OCI-LY7 (cell line): ENCODE measurements at regions not wholly inside any gene's neighbourhood (a gene's known extent, or its start where the extent isn't known, plus 50 kb on each side); places are given as distances from the start of the nearest gene placed in this dataset.

Experiments
- BruUV-seq: library from RNA; stranded (reverse); fragments of 400-500 nt; replicated peaks from 2 replicates; lab custom pipeline; 2021; lab: Mats Ljungman, UMichigan
- CTCF ChIA-PET: fragments of 300-600 bp; sonication (Branson Sonifier 250); formaldehyde crosslinking; loops from one replicate; lab custom pipeline; 2022; ENCODE audit warnings: antibody characterized with exemption; ENCODE audit not compliant: unreplicated experiment; lab: Charles Lee
- POLR2A ChIA-PET: fragments of 300-600 bp; sonication (Branson Sonifier 250); formaldehyde crosslinking; loops from one replicate; lab custom pipeline; 2022; ENCODE audit warnings: antibody characterized with exemption; lab: Charles Lee
- DNase-seq: peaks from one replicate; pipeline ENCODE4 v3.0.0-alpha.2; 2015; ENCODE audit warnings: low spot score
- H2AFZ ChIP-seq: fragments of 200-600 bp; sonication (generic), shearing (Covaris generic); 2 replicates; pipeline ENCODE4 v1.6.1; 2014; ENCODE audit warnings: mild to moderate bottlenecking, antibody characterized with exemption, low read length, moderate library complexity
- H3K27ac ChIP-seq: fragments of 200-600 bp; sonication (generic); 2 replicates; pipeline ENCODE4 v1.5.1; 2014; ENCODE audit warnings: mixed run types, low read depth, mild to moderate bottlenecking, moderate library complexity, low read length, inconsistent platforms; ENCODE audit not compliant: poor library complexity, severe bottlenecking
- H3K36me3 ChIP-seq: fragments of 200-600 bp; sonication (generic); 2 replicates; pipeline ENCODE4 v1.6.1; 2014; ENCODE audit warnings: mild to moderate bottlenecking, antibody characterized with exemption, low read length, moderate library complexity, mixed read lengths; ENCODE audit not compliant: insufficient read depth
- H3K4me1 ChIP-seq: fragments of 200-600 bp; sonication (generic); 2 replicates; pipeline ENCODE4 v1.5.1; 2014; ENCODE audit warnings: mild to moderate bottlenecking, low read length; ENCODE audit not compliant: insufficient read depth, poor library complexity, severe bottlenecking
- H3K4me2 ChIP-seq: fragments of 200-600 bp; sonication (generic); 2 replicates; pipeline ENCODE4 v1.6.1; 2014; ENCODE audit warnings: mild to moderate bottlenecking, low read length
- H3K4me3 ChIP-seq: fragments of 200-600 bp; sonication (generic); 2 replicates; pipeline ENCODE4 v1.5.1; 2014; ENCODE audit warnings: mild to moderate bottlenecking, low read depth, low read length; ENCODE audit not compliant: poor library complexity, severe bottlenecking
- H3K79me2 ChIP-seq: fragments of 200-600 bp; sonication (generic); 2 replicates; pipeline ENCODE4 v1.6.1; 2016; ENCODE audit warnings: low read depth, mild to moderate bottlenecking, low read length, moderate library complexity, mixed read lengths; ENCODE audit not compliant: insufficient read depth
- H3K9me2 ChIP-seq: fragments of 200-600 bp; sonication (generic); 2 replicates; pipeline ENCODE4 v1.6.1; 2016; ENCODE audit warnings: mild to moderate bottlenecking, low read length, mixed read lengths; ENCODE audit not compliant: insufficient read depth
- H3K9me3 ChIP-seq: fragments of 200-600 bp; sonication (generic); 2 replicates; pipeline ENCODE4 v1.6.1; 2014; ENCODE audit warnings: mild to moderate bottlenecking, mixed run types, low read length, mixed read lengths
- H4K20me1 ChIP-seq: fragments of 200-600 bp; sonication (generic); 2 replicates; pipeline ENCODE4 v1.6.1; 2014; ENCODE audit warnings: mild to moderate bottlenecking, antibody characterized with exemption, low read length, moderate library complexity, mixed read lengths; ENCODE audit not compliant: insufficient read depth
- CTCF ChIP-seq: fragments of 200-600 bp; sonication (generic); conservative IDR thresholded peaks from 2 replicates; pipeline ENCODE4 v1.5.1; 2014; ENCODE audit warnings: mild to moderate bottlenecking, antibody characterized with exemption, low read length, moderate library complexity, mixed read lengths
- EZH2phosphoT487 ChIP-seq: fragments of 200-600 bp; sonication (generic); IDR thresholded peaks from 2 replicates; pipeline ENCODE4 v1.6.1; 2018; ENCODE audit warnings: low read depth, borderline replicate concordance, mild to moderate bottlenecking, mixed run types, antibody characterized with exemption, low read length, moderate library complexity, mixed read lengths
- intact Hi-C: fragments of 100-400 bp; cut with micrococcal nuclease; formaldehyde crosslinking; loops from one replicate; pipeline ENCODE4 v1.10.0; 2022; ENCODE audit not compliant: unreplicated experiment

- H3K36me3 ChIP-seq = no peaks in the 10 kb centered on the region
- ChIA-PET POLR2A (no interaction called here), CTCF (no interaction called here)
- H4K20me1 ChIP-seq = no peaks in the 10 kb centered on the region
- H3K9me2 ChIP-seq = no peaks in the 10 kb centered on the region
- BruUV-seq = no TSS peak
- H3K9me3 ChIP-seq = no peaks in the 10 kb centered on the region
- no peak overlapping the region for H2AFZ ChIP-seq
- no peak for TF ChIP-seq EZH2phosphoT487
- no peak for TF ChIP-seq CTCF
- H3K79me2 ChIP-seq = no peaks in the 10 kb centered on the region
- no peak for DNase-seq
- no peaks in the 10 kb centered on the region for H3K4me1 ChIP-seq
- no peak overlapping the region for H3K4me3 ChIP-seq
- no peak overlapping the region for H3K27ac ChIP-seq
- H3K4me2 ChIP-seq = no peak overlapping the region
- intact Hi-C loops = no loop called here
Measured at GRCh38 chr3:59486520-59486919, 436.7 kb upstream of the CFAP20DC start.

- CTCF ChIA-PET = no interaction called here
Measured at GRCh38 chr3:59483191-59483590, 433.4 kb upstream of the CFAP20DC start.

GRCh38 chr3:59482684-59483083, 432.9 kb upstream of the CFAP20DC start:
- DNase-seq = no peak
- ChIA-PET CTCF (no interaction called here), POLR2A (no interaction called here)
- no peak for TF ChIP-seq CTCF
- no peak for TF ChIP-seq EZH2phosphoT487
- Histone ChIP-seq H3K4me1 (no peaks in the 10 kb centered on the region), H3K36me3 (no peaks in the 10 kb centered on the region), H2AFZ (no peak overlapping the region), H3K4me3 (no peak overlapping the region), H3K27ac (no peak overlapping the region), H3K9me3 (no peaks in the 10 kb centered on the region), H3K4me2 (no peak overlapping the region), H3K79me2 (no peaks in the 10 kb centered on the region), H4K20me1 (no peaks in the 10 kb centered on the region), H3K9me2 (no peaks in the 10 kb centered on the region)
- intact Hi-C loops = no loop called here
- BruUV-seq = no TSS peak

More at GRCh38 chr3:59483191-59483590, 433.4 kb upstream of the CFAP20DC start:
- no peak overlapping the region for H3K27ac ChIP-seq
- no peaks in the 10 kb centered on the region for H4K20me1 ChIP-seq
- no peaks in the 10 kb centered on the region for H3K36me3 ChIP-seq
- no peaks in the 10 kb centered on the region for H3K79me2 ChIP-seq
- no TSS peak for BruUV-seq
- H3K4me1 ChIP-seq = no peaks in the 10 kb centered on the region
- intact Hi-C loops = no loop called here
- H3K9me3 ChIP-seq = no peaks in the 10 kb centered on the region
- no peak for TF ChIP-seq CTCF
- no peak for TF ChIP-seq EZH2phosphoT487
- DNase-seq = no peak
- no peak overlapping the region for H3K4me2 ChIP-seq
- POLR2A ChIA-PET = no interaction called here
- no peak overlapping the region for H2AFZ ChIP-seq
- H3K9me2 ChIP-seq = no peaks in the 10 kb centered on the region
- no peak overlapping the region for H3K4me3 ChIP-seq
